Iris pigment epithelial cell (primary cell): ENCODE measurements at regions not wholly inside any gene's neighbourhood (a gene's known extent, or its start where the extent isn't known, plus 50 kb on each side); places are given as distances from the start of the nearest gene placed in this dataset.

Experiments used
- DNase-seq: peaks from one replicate; pipeline ENCODE4 v3.0.0-alpha.2; 2011; ENCODE audit warnings: low read depth

- DNase-seq = no peak
Measured at GRCh38 chr1:91148641-91149069, 126.8 kb upstream of the ZNF644 start.

- no peak for DNase-seq
Measured at GRCh38 chr1:91141858-91142257, 120.0 kb upstream of the ZNF644 start.

GRCh38 chr1:91138959-91139358, 117.1 kb upstream of the ZNF644 start:
- no peak for DNase-seq

GRCh38 chr1:91137173-91137852, 115.5 kb upstream of the ZNF644 start:
- no peak for DNase-seq

GRCh38 chr1:91135799-91136198, 114.0 kb upstream of the ZNF644 start:
- DNase-seq = no peak

GRCh38 chr1:91133248-91133647, 111.4 kb upstream of the ZNF644 start:
- no peak for DNase-seq

- DNase-seq = no peak
Measured at GRCh38 chr1:91130256-91130985, 108.6 kb upstream of the ZNF644 start.

- no peak for DNase-seq
Measured at GRCh38 chr1:91129458-91129857, 107.6 kb upstream of the ZNF644 start.

- no peak for DNase-seq
Measured at GRCh38 chr1:91129017-91129416, 107.2 kb upstream of the ZNF644 start.

GRCh38 chr1:91124989-91125417, 103.2 kb upstream of the ZNF644 start:
- DNase-seq = no peak

- DNase-seq = no peak
Measured at GRCh38 chr1:91124290-91124985, 102.6 kb upstream of the ZNF644 start.

GRCh38 chr1:91123773-91124172, 101.9 kb upstream of the ZNF644 start:
- no peak for DNase-seq

GRCh38 chr1:91123319-91123718, 101.5 kb upstream of the ZNF644 start:
- no peak for DNase-seq

- no peak for DNase-seq
Measured at GRCh38 chr1:91122106-91122717, 100.4 kb upstream of the ZNF644 start.

GRCh38 chr1:91121366-91121765, 99.5 kb upstream of the ZNF644 start:
- no peak for DNase-seq

- no peak for DNase-seq
Measured at GRCh38 chr1:91120936-91121335, 99.1 kb upstream of the ZNF644 start.

- no peak for DNase-seq
Measured at GRCh38 chr1:91120421-91120820, 98.6 kb upstream of the ZNF644 start.

GRCh38 chr1:91104712-91105111, 82.9 kb upstream of the ZNF644 start:
- DNase-seq = no peak

- no peak for DNase-seq
Measured at GRCh38 chr1:91101328-91101727, 79.5 kb upstream of the ZNF644 start.

- DNase-seq = no peak
Measured at GRCh38 chr1:91099746-91100621, 78.1 kb upstream of the ZNF644 start.

- DNase-seq = no peak
Measured at GRCh38 chr1:91098299-91098906, 76.6 kb upstream of the ZNF644 start.
